ENCODE measurements at regions not wholly inside any gene's neighbourhood (a gene's known extent, or its start where the extent isn't known, plus 50 kb on each side); places are given as distances from the start of the nearest gene placed in this dataset.

GRCh38 chr1:5141750-5142149 is 487.3 kb downstream of the AJAP1 start:
- Histone ChIP-seq H3K79me2 (replicated peaks; ENCODE audit: insufficient read depth, low read length) (no peaks in the 10 kb centered on the region), H2AFZ (ENCODE audit: low read depth, low read length) (no peak overlapping the region), H3K9me2 (ENCODE audit: insufficient read depth, low read length) (no peaks in the 10 kb centered on the region), H3F3A (ENCODE audit: insufficient read depth, low read length, poor library complexity, severe bottlenecking) (no peaks in the 10 kb centered on the region), H3K27ac (ENCODE audit: low read length) (no peak overlapping the region), H3K36me3 (ENCODE audit: insufficient read depth, low read length) (no peaks in the 10 kb centered on the region), H3K4me2 (ENCODE audit: low read length) (no peak overlapping the region), H3K4me3 (ENCODE audit: low read length) (no peak overlapping the region), H3K27me3 (ENCODE audit: insufficient read depth, low read depth, low read length) (no peaks in the 10 kb centered on the region), H4K20me1 (ENCODE audit: insufficient read depth) (no peaks in the 10 kb centered on the region), H3K9me3 (ENCODE audit: low read length) (no peaks in the 10 kb centered on the region), H3K9ac (ENCODE audit: low read length) (no peak overlapping the region)
- TF ChIP-seq, protein P1, sequence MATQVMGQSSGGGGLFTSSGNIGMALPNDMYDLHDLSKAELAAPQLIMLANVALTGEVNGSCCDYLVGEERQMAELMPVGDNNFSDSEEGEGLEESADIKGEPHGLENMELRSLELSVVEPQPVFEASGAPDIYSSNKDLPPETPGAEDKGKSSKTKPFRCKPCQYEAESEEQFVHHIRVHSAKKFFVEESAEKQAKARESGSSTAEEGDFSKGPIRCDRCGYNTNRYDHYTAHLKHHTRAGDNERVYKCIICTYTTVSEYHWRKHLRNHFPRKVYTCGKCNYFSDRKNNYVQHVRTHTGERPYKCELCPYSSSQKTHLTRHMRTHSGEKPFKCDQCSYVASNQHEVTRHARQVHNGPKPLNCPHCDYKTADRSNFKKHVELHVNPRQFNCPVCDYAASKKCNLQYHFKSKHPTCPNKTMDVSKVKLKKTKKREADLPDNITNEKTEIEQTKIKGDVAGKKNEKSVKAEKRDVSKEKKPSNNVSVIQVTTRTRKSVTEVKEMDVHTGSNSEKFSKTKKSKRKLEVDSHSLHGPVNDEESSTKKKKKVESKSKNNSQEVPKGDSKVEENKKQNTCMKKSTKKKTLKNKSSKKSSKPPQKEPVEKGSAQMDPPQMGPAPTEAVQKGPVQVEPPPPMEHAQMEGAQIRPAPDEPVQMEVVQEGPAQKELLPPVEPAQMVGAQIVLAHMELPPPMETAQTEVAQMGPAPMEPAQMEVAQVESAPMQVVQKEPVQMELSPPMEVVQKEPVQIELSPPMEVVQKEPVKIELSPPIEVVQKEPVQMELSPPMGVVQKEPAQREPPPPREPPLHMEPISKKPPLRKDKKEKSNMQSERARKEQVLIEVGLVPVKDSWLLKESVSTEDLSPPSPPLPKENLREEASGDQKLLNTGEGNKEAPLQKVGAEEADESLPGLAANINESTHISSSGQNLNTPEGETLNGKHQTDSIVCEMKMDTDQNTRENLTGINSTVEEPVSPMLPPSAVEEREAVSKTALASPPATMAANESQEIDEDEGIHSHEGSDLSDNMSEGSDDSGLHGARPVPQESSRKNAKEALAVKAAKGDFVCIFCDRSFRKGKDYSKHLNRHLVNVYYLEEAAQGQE (IDR thresholded peaks at IDR 0.05; ENCODE audit: borderline replicate concordance): no peak
- TF ChIP-seq MXI1 (conservative IDR thresholded peaks at IDR 0.05; ENCODE audit: poor library complexity, severe bottlenecking) (no peak), POLR2AphosphoS5 (IDR thresholded peaks at IDR 0.05) (no peak), EZH2 (IDR thresholded peaks at IDR 0.05; ENCODE audit: borderline replicate concordance, insufficient read depth, low read length, poor library complexity, severe bottlenecking) (no peak), CTCF (IDR thresholded peaks at IDR 0.05; ENCODE audit: poor library complexity, severe bottlenecking) (no peak), SMC3 (conservative IDR thresholded peaks at IDR 0.05; ENCODE audit: poor library complexity) (no peak), RAD21 (conservative IDR thresholded peaks at IDR 0.05) (no peak), EP300 (conservative IDR thresholded peaks at IDR 0.05; ENCODE audit: poor library complexity, severe bottlenecking) (no peak), TAF1 (IDR thresholded peaks at IDR 0.05; ENCODE audit: low read depth) (no peak)

DNA sequence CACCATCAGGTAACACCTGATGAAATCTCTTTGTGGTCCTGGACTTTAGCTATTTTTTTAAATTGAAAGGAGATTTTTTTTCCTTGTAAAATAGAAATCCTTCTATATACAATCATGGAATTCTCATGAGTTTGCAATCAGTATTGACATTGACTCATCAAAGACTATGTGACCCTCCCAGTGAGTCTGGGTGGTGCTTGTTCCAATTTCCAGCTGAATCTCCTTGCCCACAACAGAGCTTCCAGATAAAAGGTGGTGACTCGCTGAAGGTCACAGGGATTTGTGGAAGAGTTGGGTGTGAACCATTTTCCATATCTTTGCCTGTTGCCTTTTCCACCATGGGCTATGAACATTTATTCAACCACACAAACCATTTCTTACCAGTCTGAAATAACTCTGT is 486.6 kb downstream of the AJAP1 start:
- H3K27ac ChIP-seq (ENCODE audit: low read length): no peak overlapping the region
- no peak overlapping the region for H2AFZ ChIP-seq (ENCODE audit: low read depth, low read length)
- H3K9ac ChIP-seq (ENCODE audit: low read length): no peak overlapping the region
- no peaks in the 10 kb centered on the region for H3K9me3 ChIP-seq (ENCODE audit: low read length)
- TF ChIP-seq EZH2 (IDR thresholded peaks at IDR 0.05; ENCODE audit: borderline replicate concordance, insufficient read depth, low read length, poor library complexity, severe bottlenecking) (no peak), SMC3 (conservative IDR thresholded peaks at IDR 0.05; ENCODE audit: poor library complexity) (no peak), EP300 (conservative IDR thresholded peaks at IDR 0.05; ENCODE audit: poor library complexity, severe bottlenecking) (no peak), RAD21 (conservative IDR thresholded peaks at IDR 0.05) (no peak), MXI1 (conservative IDR thresholded peaks at IDR 0.05; ENCODE audit: poor library complexity, severe bottlenecking) (no peak), CTCF (IDR thresholded peaks at IDR 0.05; ENCODE audit: poor library complexity, severe bottlenecking) (no peak), TAF1 (IDR thresholded peaks at IDR 0.05; ENCODE audit: low read depth) (no peak), POLR2AphosphoS5 (IDR thresholded peaks at IDR 0.05) (no peak)
- TF ChIP-seq, protein P1 (IDR thresholded peaks at IDR 0.05; ENCODE audit: borderline replicate concordance): no peak
- H4K20me1 ChIP-seq (ENCODE audit: insufficient read depth): no peaks in the 10 kb centered on the region
- H3K4me3 ChIP-seq (ENCODE audit: low read length): no peak overlapping the region
- H3K4me2 ChIP-seq (ENCODE audit: low read length): no peak overlapping the region
- no peaks in the 10 kb centered on the region for H3F3A ChIP-seq (ENCODE audit: insufficient read depth, low read length, poor library complexity, severe bottlenecking)
- no peaks in the 10 kb centered on the region for H3K9me2 ChIP-seq (ENCODE audit: insufficient read depth, low read length)
- no peaks in the 10 kb centered on the region for H3K79me2 ChIP-seq (replicated peaks; ENCODE audit: insufficient read depth, low read length)
- no peaks in the 10 kb centered on the region for H3K27me3 ChIP-seq (ENCODE audit: insufficient read depth, low read depth, low read length)
- no peaks in the 10 kb centered on the region for H3K36me3 ChIP-seq (ENCODE audit: insufficient read depth, low read length)
